ENCODE measurements at regions not wholly inside any gene's neighbourhood (a gene's known extent, or its start where the extent isn't known, plus 50 kb on each side); places are given as distances from the start of the nearest gene placed in this dataset.

GRCh38 chr2:2579814-2580213 lies 248.7 kb upstream of the MYT1L start:
- no peaks in the 10 kb centered on the region for H3K36me3 ChIP-seq (replicated peaks in 1 of 2; ENCODE audit: control insufficient read depth in 1 of 2, insufficient read depth in 2 of 2, low read length in 1 of 2)
- H3F3A ChIP-seq (replicated peaks; ENCODE audit: insufficient read depth): no peaks in the 10 kb centered on the region
- ChIA-PET CTCF (interaction anchor here (1.4 kb wide), 1 partner anchor 9 kb away, joined by 6 read pairs; no protein-coding TSS in a partner anchor), POLR2A (no interaction called here)
- H2AFZ ChIP-seq (ENCODE audit: low read depth): no peak overlapping the region
- no peak overlapping the region for H3K4me3 ChIP-seq (ENCODE audit: low read depth in 2 of 2, low read length in 1 of 2)
- WGBS (ENCODE audit: low lambda C conversion rate): 46% methylated on average over 8 of the region's 8 CpGs
- peaks cover 0 to 20% of the 10 kb centered on the region in 2 experiments; a peak in 2 of 4 replicates for H3K4me1 ChIP-seq (ENCODE audit: control insufficient read depth in 1 of 2, insufficient read depth in 2 of 2, low read depth in 1 of 2, low read length in 1 of 2)
- DNase-seq: no peak
- no peaks in the 10 kb centered on the region for H3K9me3 ChIP-seq
- H3K9me2 ChIP-seq: no peaks in the 10 kb centered on the region
- no peaks in the 10 kb centered on the region for H3K27me3 ChIP-seq (ENCODE audit: insufficient read depth)
- TF ChIP-seq NRF1 (IDR thresholded peaks at IDR 0.05; ENCODE audit: low read depth, low read length) (no peak), FOSL2 (IDR thresholded peaks at IDR 0.05; ENCODE audit: borderline replicate concordance, low read depth) (no peak), MAX (IDR thresholded peaks at IDR 0.05; ENCODE audit: low read depth) (no peak), GABPA (IDR thresholded peaks at IDR 0.05; ENCODE audit: low read depth) (no peak), TEAD4 (IDR thresholded peaks at IDR 0.05; ENCODE audit: borderline replicate concordance, insufficient read depth) (no peak), SIN3A (IDR thresholded peaks at IDR 0.05; ENCODE audit: borderline replicate concordance, low read depth, low read length) (no peak), ZBTB33 (IDR thresholded peaks at IDR 0.05; ENCODE audit: borderline replicate concordance, low read depth) (no peak), FOXM1 (IDR thresholded peaks at IDR 0.05; ENCODE audit: low read depth) (no peak), USF2 (IDR thresholded peaks at IDR 0.05; ENCODE audit: borderline replicate concordance, low read depth, low read length) (no peak), IRF3 (IDR thresholded peaks at IDR 0.05; ENCODE audit: low read depth, low read length) (no peak), RFX5 (IDR thresholded peaks at IDR 0.05; ENCODE audit: low read length) (no peak), ELF1 (IDR thresholded peaks at IDR 0.05) (no peak), GATA2 (CRISPR knock-in tag; IDR thresholded peaks at IDR 0.05) (no peak), POLR2AphosphoS5 (IDR thresholded peaks at IDR 0.05; ENCODE audit: low read depth, low read length) (no peak), RAD21 (IDR thresholded peaks at IDR 0.05; ENCODE audit: low read length) (no peak), REST (IDR thresholded peaks at IDR 0.05; ENCODE audit: low read depth, low read length) (no peak), RXRA (IDR thresholded peaks at IDR 0.05; ENCODE audit: borderline replicate concordance, low read depth) (no peak), MXI1 (IDR thresholded peaks at IDR 0.05; ENCODE audit: low read depth, low read length) (no peak)
- H3K27ac ChIP-seq (ENCODE audit: low read depth in 2 of 2, low read length in 1 of 2): no peak overlapping the region
- H4K20me1 ChIP-seq (ENCODE audit: insufficient read depth): no peaks in the 10 kb centered on the region
- no peaks in the 10 kb centered on the region for H3K79me2 ChIP-seq (ENCODE audit: insufficient read depth)
- H3K9ac ChIP-seq: no peak overlapping the region
- no peak overlapping the region for H3K4me2 ChIP-seq
